HEK293T (cell line): ENCODE measurements at regions not wholly inside any gene's neighbourhood (a gene's known extent, or its start where the extent isn't known, plus 50 kb on each side); places are given as distances from the start of the nearest gene placed in this dataset.

Experiments
- ARNT ChIP-seq: fragments of 450-650 bp; IDR thresholded peaks from 2 replicates; pipeline ENCODE4 v1.6.1; 2017; ENCODE audit warnings: mild to moderate bottlenecking
- FOXA1 ChIP-seq: fragments of 450-650 bp; IDR thresholded peaks from 2 replicates; pipeline ENCODE4 v1.6.1; 2016; ENCODE audit warnings: mild to moderate bottlenecking
- FOXM1 ChIP-seq: fragments of 450-650 bp; IDR thresholded peaks from 2 replicates; pipeline ENCODE4 v1.6.1; 2017; ENCODE audit warnings: mild to moderate bottlenecking, borderline replicate concordance

DNA sequence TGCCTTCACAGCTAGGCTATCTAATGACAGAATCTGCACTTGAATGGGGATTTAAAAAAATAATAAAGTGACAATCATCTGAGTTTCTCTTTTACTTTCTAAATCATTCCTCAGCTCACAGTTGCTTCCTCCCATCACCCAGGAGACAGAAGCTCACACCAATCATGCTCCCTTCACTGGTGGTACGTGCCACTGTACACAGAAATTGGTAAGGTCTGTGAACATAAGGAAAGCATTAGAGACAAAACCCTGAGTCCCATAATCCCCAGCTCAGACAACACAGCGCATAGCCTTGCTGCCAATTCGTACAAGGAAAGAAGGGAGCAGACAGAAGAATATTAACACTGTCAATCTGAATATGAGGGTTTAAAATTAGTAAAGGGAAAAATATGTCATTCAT, 133.1 kb downstream of the IDS start:
- TF ChIP-seq FOXM1 = no peak
- no peak for TF ChIP-seq FOXA1
- TF ChIP-seq ARNT = no peak
